ENCODE measurements at regions not wholly inside any gene's neighbourhood (a gene's known extent, or its start where the extent isn't known, plus 50 kb on each side); places are given as distances from the start of the nearest gene placed in this dataset.

- DNase-seq: no peak
- no peak for ATAC-seq (replicated peaks in 1 of 2)
- Mint-ChIP-seq H3K27ac (peak overlapping the region; percentile 36), H3K4me1 (ENCODE audit: low read depth) (peaks cover 53% of the 10 kb centered on the region), H3K27me3 (ENCODE audit: low read depth) (no peaks in the 10 kb centered on the region), H3K36me3 (ENCODE audit: insufficient read depth in 2 of 2) (no peaks in the 10 kb centered on the region), H3K4me3 (no peak overlapping the region), H3K9me3 (no peaks in the 10 kb centered on the region)
Observed at GRCh38 chr6:14856177-14856576, 389.7 kb upstream of the JARID2 start.

GRCh38 chr6:14857001-14857400 lies 388.9 kb upstream of the JARID2 start:
- ATAC-seq (replicated peaks in 1 of 2) (no peak), DNase-seq (no peak)
- Mint-ChIP-seq H3K4me1 (ENCODE audit: low read depth) (peaks cover 59% of the 10 kb centered on the region), H3K36me3 (ENCODE audit: insufficient read depth in 2 of 2) (no peaks in the 10 kb centered on the region), H3K27me3 (ENCODE audit: low read depth) (no peaks in the 10 kb centered on the region), H3K27ac (peak overlapping the region; percentile 94), H3K4me3 (peak overlapping the region; percentile 63 to 77), H3K9me3 (no peaks in the 10 kb centered on the region)

GRCh38 chr6:14857501-14857900 lies 388.4 kb upstream of the JARID2 start:
- peak; percentile 70 to 81 for DNase-seq
- peak; percentile 63 to 82 for ATAC-seq (replicated peaks in 1 of 2)
- Mint-ChIP-seq H3K9me3 (no peaks in the 10 kb centered on the region), H3K4me1 (ENCODE audit: low read depth) (peaks cover 59% of the 10 kb centered on the region), H3K27me3 (ENCODE audit: low read depth) (no peaks in the 10 kb centered on the region), H3K4me3 (peak overlapping the region; percentile 63 to 77), H3K27ac (peak overlapping the region; percentile 94), H3K36me3 (ENCODE audit: insufficient read depth in 2 of 2) (no peaks in the 10 kb centered on the region)

- DNase-seq: peak; percentile 29 to 30
- no peaks in the 10 kb centered on the region for H3K9me3 Mint-ChIP-seq
- peaks cover 71% of the 10 kb centered on the region for H3K4me1 Mint-ChIP-seq (ENCODE audit: low read depth)
- no peaks in the 10 kb centered on the region for H3K36me3 Mint-ChIP-seq (ENCODE audit: insufficient read depth in 2 of 2)
- H3K4me3 Mint-ChIP-seq: peak overlapping the region; percentile 3 to 67
- no peaks in the 10 kb centered on the region for H3K27me3 Mint-ChIP-seq (ENCODE audit: low read depth)
- peak overlapping the region; percentile 76 for H3K27ac Mint-ChIP-seq
- peak; percentile 77 to 80 for ATAC-seq (replicated peaks in 1 of 2)
Observed at GRCh38 chr6:14858808-14859207, 387.1 kb upstream of the JARID2 start.

GRCh38 chr6:14860774-14861173 lies 385.1 kb upstream of the JARID2 start:
- peaks cover 81% of the 10 kb centered on the region for H3K4me1 Mint-ChIP-seq (ENCODE audit: low read depth)

GRCh38 chr6:14861491-14861943 lies 384.4 kb upstream of the JARID2 start:
- DNase-seq (peak; percentile 40 to 52), ATAC-seq (replicated peaks in 1 of 2) (peak; percentile 29 to 53)
- H3K4me1 Mint-ChIP-seq (ENCODE audit: low read depth): peaks cover 81% of the 10 kb centered on the region
- peak overlapping the region; percentile 85 for H3K27ac Mint-ChIP-seq
- no peaks in the 10 kb centered on the region for H3K27me3 Mint-ChIP-seq (ENCODE audit: low read depth)
- H3K9me3 Mint-ChIP-seq: no peaks in the 10 kb centered on the region
- no peaks in the 10 kb centered on the region for H3K36me3 Mint-ChIP-seq (ENCODE audit: insufficient read depth in 2 of 2)
- H3K4me3 Mint-ChIP-seq: peak overlapping the region; percentile 35 to 69

More at GRCh38 chr6:14860774-14861173, 385.1 kb upstream of the JARID2 start:
- Mint-ChIP-seq H3K4me3 (peak overlapping the region; percentile 35 to 69), H3K27me3 (ENCODE audit: low read depth) (no peaks in the 10 kb centered on the region), H3K36me3 (ENCODE audit: insufficient read depth in 2 of 2) (no peaks in the 10 kb centered on the region), H3K9me3 (no peaks in the 10 kb centered on the region), H3K27ac (peak overlapping the region; percentile 85)
- ATAC-seq (replicated peaks in 1 of 2) (no peak), DNase-seq (no peak)

GRCh38 chr6:14862845-14863244 lies 383.0 kb upstream of the JARID2 start:
- no peak for ATAC-seq (replicated peaks in 1 of 2)
- no peaks in the 10 kb centered on the region for H3K36me3 Mint-ChIP-seq (ENCODE audit: insufficient read depth in 2 of 2)
- H3K9me3 Mint-ChIP-seq: no peaks in the 10 kb centered on the region
- H3K27ac Mint-ChIP-seq: no peak overlapping the region
- peaks cover 73% of the 10 kb centered on the region for H3K4me1 Mint-ChIP-seq (ENCODE audit: low read depth)
- H3K4me3 Mint-ChIP-seq: no peak overlapping the region
- no peak for DNase-seq
- no peaks in the 10 kb centered on the region for H3K27me3 Mint-ChIP-seq (ENCODE audit: low read depth)

GRCh38 chr6:14863902-14864850 lies 381.7 kb upstream of the JARID2 start:
- Mint-ChIP-seq H3K27me3 (ENCODE audit: low read depth) (no peaks in the 10 kb centered on the region), H3K4me1 (ENCODE audit: low read depth) (peaks cover 73% of the 10 kb centered on the region), H3K27ac (peak overlapping the region; percentile 12), H3K9me3 (no peaks in the 10 kb centered on the region), H3K36me3 (ENCODE audit: insufficient read depth in 2 of 2) (no peaks in the 10 kb centered on the region), H3K4me3 (no peak overlapping the region)
- DNase-seq: no peak
- no peak for ATAC-seq (replicated peaks in 1 of 2)

GRCh38 chr6:14865531-14866100 lies 380.3 kb upstream of the JARID2 start:
- peak; percentile 48 to 61 for ATAC-seq (replicated peaks in 1 of 2)
- H3K9me3 Mint-ChIP-seq: no peaks in the 10 kb centered on the region

GRCh38 chr6:14867802-14868201 lies 378.1 kb upstream of the JARID2 start:
- Mint-ChIP-seq H3K27me3 (ENCODE audit: low read depth) (no peaks in the 10 kb centered on the region), H3K9me3 (no peaks in the 10 kb centered on the region), H3K4me3 (no peak overlapping the region), H3K4me1 (ENCODE audit: low read depth) (peaks cover 77% of the 10 kb centered on the region), H3K27ac (no peak overlapping the region), H3K36me3 (ENCODE audit: insufficient read depth in 2 of 2) (peaks cover 0 to 2% of the 10 kb centered on the region in 2 donors)
- no peak for DNase-seq
- peak in 1 of 2 donors; percentile 16 for ATAC-seq (replicated peaks in 1 of 2)

More at GRCh38 chr6:14865531-14866100, 380.3 kb upstream of the JARID2 start:
- H3K4me3 Mint-ChIP-seq: peak overlapping the region; percentile 4 to 31
- DNase-seq: peak; percentile 9 to 27
- peak overlapping the region; percentile 81 for H3K27ac Mint-ChIP-seq
- H3K4me1 Mint-ChIP-seq (ENCODE audit: low read depth): peaks cover 69% of the 10 kb centered on the region
- peaks cover 0 to 2% of the 10 kb centered on the region in 2 donors for H3K36me3 Mint-ChIP-seq (ENCODE audit: insufficient read depth in 2 of 2)
- no peaks in the 10 kb centered on the region for H3K27me3 Mint-ChIP-seq (ENCODE audit: low read depth)

- H3K27ac Mint-ChIP-seq: no peak overlapping the region
- peaks cover 87% of the 10 kb centered on the region for H3K4me1 Mint-ChIP-seq (ENCODE audit: low read depth)
- no peaks in the 10 kb centered on the region for H3K9me3 Mint-ChIP-seq
- no peak for ATAC-seq (replicated peaks in 1 of 2)
- H3K36me3 Mint-ChIP-seq (ENCODE audit: insufficient read depth in 2 of 2): peaks cover 0 to 2% of the 10 kb centered on the region in 2 donors
- no peaks in the 10 kb centered on the region for H3K27me3 Mint-ChIP-seq (ENCODE audit: low read depth)
- H3K4me3 Mint-ChIP-seq: no peak overlapping the region
- DNase-seq: no peak
Observed at GRCh38 chr6:14871221-14871620, 374.6 kb upstream of the JARID2 start.

- H3K4me3 Mint-ChIP-seq: peak overlapping the region; percentile 50 to 73
- H3K27ac Mint-ChIP-seq: peak overlapping the region; percentile 94
- no peaks in the 10 kb centered on the region for H3K27me3 Mint-ChIP-seq (ENCODE audit: low read depth)
- H3K4me1 Mint-ChIP-seq (ENCODE audit: low read depth): peaks cover 95% of the 10 kb centered on the region
- peaks cover 2% of the 10 kb centered on the region in 2 donors for H3K36me3 Mint-ChIP-seq (ENCODE audit: insufficient read depth in 2 of 2)
- no peaks in the 10 kb centered on the region for H3K9me3 Mint-ChIP-seq
- ATAC-seq (replicated peaks in 1 of 2) (no peak), DNase-seq (no peak)
Observed at GRCh38 chr6:14873101-14873500, 372.8 kb upstream of the JARID2 start.

GRCh38 chr6:14873781-14874441 lies 372.0 kb upstream of the JARID2 start:
- H3K27ac Mint-ChIP-seq: peak overlapping the region; percentile 100
- H3K9me3 Mint-ChIP-seq: no peaks in the 10 kb centered on the region
- H3K4me3 Mint-ChIP-seq: peak overlapping the region in 1 of 2 donors; percentile 98
- H3K27me3 Mint-ChIP-seq (ENCODE audit: low read depth): no peaks in the 10 kb centered on the region
- DNase-seq (no peak), ATAC-seq (replicated peaks in 1 of 2) (no peak)
- H3K4me1 Mint-ChIP-seq (ENCODE audit: low read depth): peaks cover 96% of the 10 kb centered on the region
- H3K36me3 Mint-ChIP-seq (ENCODE audit: insufficient read depth in 2 of 2): peaks cover 2% of the 10 kb centered on the region in 2 donors

All from activated T-cell treated with anti-CD3 and anti-CD28 coated beads, Interleukin-2, amount 50 U/mL, for 72 hours (primary cell).